HL-60 (cell line): ENCODE measurements at regions not wholly inside any gene's neighbourhood (a gene's known extent, or its start where the extent isn't known, plus 50 kb on each side); places are given as distances from the start of the nearest gene placed in this dataset.

Source experiments
- CTCF ChIP-seq: IDR thresholded peaks from one replicate; pipeline ENCODE4 v1.5.1; 2011; ENCODE audit warnings: low read length, control low read depth, inconsistent platforms; ENCODE audit not compliant: insufficient read depth
- TF ChIP-seq, protein P1 (sequence below): IDR thresholded peaks from 2 replicates; pipeline ENCODE4 v1.6.1; 2012; ENCODE audit warnings: low read depth; ENCODE audit not compliant: insufficient replicate concordance

GRCh38 chr6:4489538-4489937 is 286.7 kb upstream of the CDYL start:
- TF ChIP-seq, protein P1, sequence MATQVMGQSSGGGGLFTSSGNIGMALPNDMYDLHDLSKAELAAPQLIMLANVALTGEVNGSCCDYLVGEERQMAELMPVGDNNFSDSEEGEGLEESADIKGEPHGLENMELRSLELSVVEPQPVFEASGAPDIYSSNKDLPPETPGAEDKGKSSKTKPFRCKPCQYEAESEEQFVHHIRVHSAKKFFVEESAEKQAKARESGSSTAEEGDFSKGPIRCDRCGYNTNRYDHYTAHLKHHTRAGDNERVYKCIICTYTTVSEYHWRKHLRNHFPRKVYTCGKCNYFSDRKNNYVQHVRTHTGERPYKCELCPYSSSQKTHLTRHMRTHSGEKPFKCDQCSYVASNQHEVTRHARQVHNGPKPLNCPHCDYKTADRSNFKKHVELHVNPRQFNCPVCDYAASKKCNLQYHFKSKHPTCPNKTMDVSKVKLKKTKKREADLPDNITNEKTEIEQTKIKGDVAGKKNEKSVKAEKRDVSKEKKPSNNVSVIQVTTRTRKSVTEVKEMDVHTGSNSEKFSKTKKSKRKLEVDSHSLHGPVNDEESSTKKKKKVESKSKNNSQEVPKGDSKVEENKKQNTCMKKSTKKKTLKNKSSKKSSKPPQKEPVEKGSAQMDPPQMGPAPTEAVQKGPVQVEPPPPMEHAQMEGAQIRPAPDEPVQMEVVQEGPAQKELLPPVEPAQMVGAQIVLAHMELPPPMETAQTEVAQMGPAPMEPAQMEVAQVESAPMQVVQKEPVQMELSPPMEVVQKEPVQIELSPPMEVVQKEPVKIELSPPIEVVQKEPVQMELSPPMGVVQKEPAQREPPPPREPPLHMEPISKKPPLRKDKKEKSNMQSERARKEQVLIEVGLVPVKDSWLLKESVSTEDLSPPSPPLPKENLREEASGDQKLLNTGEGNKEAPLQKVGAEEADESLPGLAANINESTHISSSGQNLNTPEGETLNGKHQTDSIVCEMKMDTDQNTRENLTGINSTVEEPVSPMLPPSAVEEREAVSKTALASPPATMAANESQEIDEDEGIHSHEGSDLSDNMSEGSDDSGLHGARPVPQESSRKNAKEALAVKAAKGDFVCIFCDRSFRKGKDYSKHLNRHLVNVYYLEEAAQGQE: no peak
- no peak for TF ChIP-seq CTCF
